BLaER1 treated with 17β-estradiol and CSF1 and Interleukin-3, amounts not matched to agents 10 nM and 100 nM (cell line): ENCODE measurements at regions not wholly inside any gene's neighbourhood (a gene's known extent, or its start where the extent isn't known, plus 50 kb on each side); places are given as distances from the start of the nearest gene placed in this dataset.

Source experiments
- H3K27ac ChIP-seq, 11 experiments: shearing (Covaris generic); formaldehyde crosslinking; 2 replicates each; pipeline ENCODE4 v1.8.1; 2022
- H3K27me3 ChIP-seq, 11 experiments: shearing (Covaris generic); formaldehyde crosslinking; 2 replicates each; pipeline ENCODE4 v1.8.1; 2022
- H3K36me3 ChIP-seq, 11 experiments: shearing (Covaris generic); formaldehyde crosslinking; 2 replicates each; pipeline ENCODE4 v1.8.1; 2022
- H3K4me1 ChIP-seq, 10 experiments: shearing (Covaris generic); formaldehyde crosslinking; 2 replicates each; pipeline ENCODE4 v1.8.1; 2022
- H3K4me2 ChIP-seq, 11 experiments: shearing (Covaris generic); formaldehyde crosslinking; 2 replicates each; pipeline ENCODE4 v1.8.1; 2022
- H3K4me3 ChIP-seq, 10 experiments: shearing (Covaris generic); formaldehyde crosslinking; 2 replicates each; pipeline ENCODE4 v1.8.1; 2022
- H3K9ac ChIP-seq, 11 experiments: shearing (Covaris generic); formaldehyde crosslinking; 2 replicates each; pipeline ENCODE4 v1.8.1; 2022
- H3K9me3 ChIP-seq, 11 experiments: shearing (Covaris generic); formaldehyde crosslinking; replicated peaks in 1 of 11; 2 replicates each; pipeline ENCODE4 v1.8.1; 2022
- H4K20me1 ChIP-seq, 11 experiments: shearing (Covaris generic); formaldehyde crosslinking; 2 replicates each; pipeline ENCODE4 v1.8.1; 2022
- Cebpa-rat ChIP-seq, 11 experiments: shearing (Covaris generic); IDR thresholded peaks; 2 replicates each; pipeline ENCODE4 v1.8.1; 2022

DNA sequence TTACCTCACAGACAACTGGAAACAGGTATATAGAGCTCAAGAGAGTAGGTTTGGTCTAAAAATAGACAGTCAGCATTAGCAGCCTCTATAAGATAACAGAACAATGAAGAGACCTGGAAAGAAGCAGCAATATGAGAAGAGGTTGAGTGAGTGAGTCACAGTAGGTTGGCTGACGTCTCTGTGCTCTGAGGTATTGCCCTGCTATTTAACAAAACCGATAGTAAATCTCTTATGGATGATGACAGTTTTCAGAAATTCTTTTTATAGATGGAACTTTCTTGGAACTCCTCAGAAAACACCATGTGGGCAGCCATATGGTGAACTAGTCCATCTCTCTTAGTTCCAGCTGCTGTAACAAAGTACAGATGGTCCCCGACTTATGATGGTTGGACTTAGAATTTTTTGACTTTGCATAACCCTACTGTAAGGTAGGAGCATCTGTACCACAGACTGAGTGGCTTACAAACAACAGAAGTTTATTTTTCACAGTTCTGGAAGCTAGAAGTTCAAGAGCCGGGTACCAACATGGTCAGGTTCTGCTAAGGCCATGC, 123.5 kb downstream of the MBD2 start:
- Histone ChIP-seq H3K4me1 (no peaks in the 10 kb centered on the region), H3K27ac (no peak overlapping the region), H4K20me1 (no peaks in the 10 kb centered on the region), H3K9ac (no peak overlapping the region), H3K27me3 (no peaks in the 10 kb centered on the region), H3K36me3 (0 out of 22 replicates have a peak, but pooled peaks cover 0 to 3% (median 0%) of the 10 kb centered on the region in 11 experiments), H3K4me2 (no peak overlapping the region), H3K9me3 (peaks cover 9 to 32% (median 17%) of the 10 kb centered on the region in 11 experiments; a peak in 20 of 22 replicates), H3K4me3 (no peak overlapping the region)
- no peak for TF ChIP-seq Cebpa-rat (IDR thresholded peaks at IDR 0.05)

DNA sequence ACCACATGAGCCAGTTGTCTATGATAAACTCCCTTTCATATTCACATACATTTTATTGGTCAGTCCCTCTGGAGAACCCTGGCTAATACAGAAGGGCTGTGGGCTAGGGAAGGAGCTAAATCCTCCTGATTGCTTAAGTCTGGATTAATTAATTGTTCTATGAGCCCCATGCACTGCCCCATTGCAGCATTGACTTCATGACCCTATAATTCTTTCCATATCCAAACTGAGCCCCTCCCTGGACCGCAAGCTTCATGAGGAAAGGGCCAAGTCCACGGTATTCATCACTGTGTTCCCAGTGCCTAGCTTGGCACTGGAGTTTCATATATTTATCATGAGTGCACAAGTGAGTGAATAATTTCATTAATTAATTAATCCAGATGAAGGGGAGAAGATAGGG, 124.0 kb downstream of the MBD2 start:
- Histone ChIP-seq H3K9ac (no peak overlapping the region), H3K27me3 (no peaks in the 10 kb centered on the region), H3K9me3 (peaks cover 9 to 32% (median 17%) of the 10 kb centered on the region in 11 experiments; a peak in 20 of 22 replicates), H3K36me3 (0 out of 22 replicates have a peak, but pooled peaks cover 0 to 3% (median 0%) of the 10 kb centered on the region in 11 experiments), H3K27ac (no peak overlapping the region), H3K4me2 (no peak overlapping the region), H3K4me1 (no peaks in the 10 kb centered on the region), H4K20me1 (no peaks in the 10 kb centered on the region), H3K4me3 (no peak overlapping the region)
- no peak for TF ChIP-seq Cebpa-rat (IDR thresholded peaks at IDR 0.05)

DNA sequence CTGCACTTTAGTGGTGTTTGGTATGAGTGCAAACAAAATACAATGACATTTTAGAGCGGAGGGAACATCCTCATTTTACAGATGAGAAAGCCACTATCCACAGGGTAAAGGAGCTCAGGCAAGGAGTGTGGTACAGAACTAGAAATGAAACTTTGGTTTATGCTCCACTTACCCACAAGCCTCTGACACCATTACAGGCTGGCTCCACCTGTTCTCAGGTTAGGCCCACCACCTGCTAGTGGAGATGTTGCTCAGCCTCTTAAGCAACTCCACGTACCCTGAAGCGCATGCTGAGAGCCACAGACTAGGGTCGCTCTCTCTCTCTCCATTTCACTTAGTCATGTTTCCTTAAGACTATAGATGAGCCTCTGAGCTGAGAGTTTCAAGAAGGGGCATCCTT, 130.0 kb downstream of the MBD2 start:
- Histone ChIP-seq H3K4me1 (no peaks in the 10 kb centered on the region), H3K4me3 (no peak overlapping the region), H3K9me3 (peaks cover 9 to 39% (median 13%) of the 10 kb centered on the region in 11 experiments; a peak in 20 of 22 replicates), H3K27me3 (peaks cover 0 to 19% (median 0%) of the 10 kb centered on the region in 11 experiments; a peak in 9 of 22 replicates), H3K27ac (no peak overlapping the region), H3K36me3 (0 out of 22 replicates have a peak, but pooled peaks cover 0 to 3% (median 0%) of the 10 kb centered on the region in 11 experiments), H3K9ac (no peak overlapping the region), H3K4me2 (no peak overlapping the region), H4K20me1 (peaks cover 0 to 5% (median 0%) of the 10 kb centered on the region in 11 experiments; a peak in 1 of 22 replicates)
- no peak for TF ChIP-seq Cebpa-rat (IDR thresholded peaks at IDR 0.05)

- TF ChIP-seq Cebpa-rat (IDR thresholded peaks at IDR 0.05) = no peak
- H3K4me2 ChIP-seq = no peak overlapping the region
- H3K9ac ChIP-seq = no peak overlapping the region
- H3K27ac ChIP-seq = no peak overlapping the region
- H3K27me3 ChIP-seq = peaks cover 0 to 41% (median 0%) of the 10 kb centered on the region in 11 experiments; a peak in 10 of 22 replicates
- H4K20me1 ChIP-seq = peaks cover 0 to 5% (median 0%) of the 10 kb centered on the region in 11 experiments; a peak in 2 of 22 replicates
- H3K4me1 ChIP-seq = peaks cover 14 to 16% (median 15%) of the 10 kb centered on the region in 10 experiments
- peaks cover 0 to 17% (median 0%) of the 10 kb centered on the region in 11 experiments; a peak in 2 of 22 replicates for H3K9me3 ChIP-seq
- no peaks in the 10 kb centered on the region for H3K36me3 ChIP-seq
- H3K4me3 ChIP-seq = no peak overlapping the region
These were observed 133.6 kb downstream of the MBD2 start for GRCh38 chr18:54090856-54091255.

DNA sequence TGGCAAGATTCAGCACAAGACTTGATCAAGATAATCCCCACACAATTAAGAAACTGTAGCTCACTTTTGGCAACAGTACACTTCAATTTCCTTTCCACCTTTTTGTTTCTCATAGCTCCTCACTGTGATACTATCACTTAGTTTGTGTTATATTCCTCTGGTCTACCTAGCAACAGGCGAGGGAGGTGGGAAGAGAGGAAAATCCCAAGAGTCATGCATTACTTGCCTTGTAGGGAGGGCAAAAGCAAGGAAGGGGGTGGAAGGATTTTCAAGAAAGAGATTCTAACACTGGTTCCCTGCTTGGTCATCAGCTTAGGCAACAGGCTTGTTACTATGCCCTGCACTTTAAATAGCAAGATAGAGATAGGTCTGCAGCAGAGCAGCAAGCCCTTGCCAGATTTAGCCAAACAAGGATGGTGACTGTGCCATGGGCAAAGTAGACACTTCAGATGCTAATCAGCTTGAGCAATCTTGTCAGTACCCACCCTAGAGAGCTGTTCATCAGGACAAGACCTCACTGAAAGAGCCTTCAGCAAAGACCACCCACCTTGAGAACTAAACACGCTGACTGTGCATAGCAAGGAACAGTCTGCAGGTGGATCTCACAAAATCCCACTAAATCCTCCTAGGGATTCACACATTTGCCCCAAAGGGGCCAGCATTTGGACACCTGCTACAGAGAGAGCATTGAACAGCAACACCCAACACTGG, 134.6 kb downstream of the MBD2 start:
- TF ChIP-seq Cebpa-rat (IDR thresholded peaks at IDR 0.05) = no peak
- Histone ChIP-seq H3K27ac (no peak overlapping the region), H4K20me1 (peaks cover 0 to 5% (median 0%) of the 10 kb centered on the region in 11 experiments; a peak in 2 of 22 replicates), H3K4me2 (no peak overlapping the region), H3K4me1 (peaks cover 15 to 21% (median 20%) of the 10 kb centered on the region in 10 experiments), H3K27me3 (peaks cover 0 to 51% (median 0%) of the 10 kb centered on the region in 11 experiments; a peak in 10 of 22 replicates), H3K9me3 (peaks cover 1 to 18% (median 5%) of the 10 kb centered on the region in 11 experiments; a peak in 19 of 22 replicates), H3K36me3 (no peaks in the 10 kb centered on the region), H3K4me3 (no peak overlapping the region), H3K9ac (no peak overlapping the region)

DNA sequence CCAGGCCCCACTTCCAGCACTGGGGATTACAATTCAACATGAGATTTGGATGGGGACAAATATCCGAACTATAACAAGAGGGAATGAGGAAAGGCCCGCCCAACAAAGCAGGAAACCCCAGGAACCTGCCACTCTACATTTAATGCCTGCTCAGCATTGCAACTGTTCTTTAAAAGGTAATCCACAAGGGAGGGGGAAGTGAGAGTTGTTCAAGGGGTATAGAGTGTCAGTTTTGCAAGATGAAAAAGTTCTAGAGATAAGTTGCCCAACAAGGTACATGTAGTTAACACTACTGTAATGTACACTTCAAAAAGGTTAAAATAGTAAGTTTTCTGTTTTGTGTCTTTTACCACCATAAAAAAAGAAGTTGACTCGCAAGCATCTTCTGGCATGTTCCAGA, 137.6 kb downstream of the MBD2 start:
- peak overlapping the region; percentile 55 to 83 (median 66) for H3K4me2 ChIP-seq

GRCh38 chr18:54086046-54086802, 138.2 kb downstream of the MBD2 start:
- peak in 6 of 11 experiments; percentile 10 to 84 (median 51); a peak in 1 of 22 replicates for TF ChIP-seq Cebpa-rat (IDR thresholded peaks at IDR 0.05)
- no peak overlapping the region for H3K9ac ChIP-seq
- H3K4me1 ChIP-seq = peaks cover 15 to 21% (median 20%) of the 10 kb centered on the region in 10 experiments
- H3K36me3 ChIP-seq = peaks cover 0 to 9% (median 4%) of the 10 kb centered on the region in 11 experiments; a peak in 3 of 22 replicates
- H3K4me3 ChIP-seq = no peak overlapping the region
- peaks cover 0 to 86% (median 0%) of the 10 kb centered on the region in 11 experiments; a peak in 10 of 22 replicates for H3K27me3 ChIP-seq
- H3K9me3 ChIP-seq = peaks cover 37 to 48% (median 40%) of the 10 kb centered on the region in 11 experiments
- peak overlapping the region in 4 of 11 experiments; percentile 10 to 71 (median 40); a peak in 5 of 22 replicates for H3K27ac ChIP-seq
- peak overlapping the region; percentile 55 to 83 (median 66) for H3K4me2 ChIP-seq
- H4K20me1 ChIP-seq = peaks cover 0 to 5% (median 0%) of the 10 kb centered on the region in 11 experiments; a peak in 2 of 22 replicates

More for the DNA sequence above, 137.6 kb downstream of the MBD2 start:
- Histone ChIP-seq H3K27me3 (peaks cover 0 to 79% (median 0%) of the 10 kb centered on the region in 11 experiments; a peak in 10 of 22 replicates), H3K27ac (peak overlapping the region in 4 of 11 experiments; percentile 10 to 57 (median 30); a peak in 5 of 22 replicates), H3K9ac (no peak overlapping the region), H4K20me1 (peaks cover 0 to 5% (median 0%) of the 10 kb centered on the region in 11 experiments; a peak in 2 of 22 replicates), H3K36me3 (peaks cover 0 to 9% (median 4%) of the 10 kb centered on the region in 11 experiments; a peak in 3 of 22 replicates), H3K9me3 (peaks cover 31 to 42% (median 34%) of the 10 kb centered on the region in 11 experiments), H3K4me1 (peaks cover 15 to 21% (median 20%) of the 10 kb centered on the region in 10 experiments), H3K4me3 (no peak overlapping the region)
- no peak for TF ChIP-seq Cebpa-rat (IDR thresholded peaks at IDR 0.05)

GRCh38 chr18:54080858-54081257, 143.6 kb downstream of the MBD2 start:
- peaks cover 0 to 50% (median 0%) of the 10 kb centered on the region in 11 experiments; a peak in 8 of 22 replicates for H3K27me3 ChIP-seq
- no peak overlapping the region for H3K4me2 ChIP-seq
- no peaks in the 10 kb centered on the region for H4K20me1 ChIP-seq
- peaks cover under 1 to 7% (median 5%) of the 10 kb centered on the region in 10 experiments for H3K4me1 ChIP-seq
- H3K27ac ChIP-seq = no peak overlapping the region
- H3K9me3 ChIP-seq = peaks cover 37 to 47% (median 41%) of the 10 kb centered on the region in 11 experiments
- no peak overlapping the region for H3K4me3 ChIP-seq
- no peak overlapping the region for H3K9ac ChIP-seq
- TF ChIP-seq Cebpa-rat (IDR thresholded peaks at IDR 0.05) = no peak
- peaks cover 0 to 9% (median 4%) of the 10 kb centered on the region in 11 experiments; a peak in 3 of 22 replicates for H3K36me3 ChIP-seq
